ENCODE measurements at regions not wholly inside any gene's neighbourhood (a gene's known extent, or its start where the extent isn't known, plus 50 kb on each side); places are given as distances from the start of the nearest gene placed in this dataset.

DNA sequence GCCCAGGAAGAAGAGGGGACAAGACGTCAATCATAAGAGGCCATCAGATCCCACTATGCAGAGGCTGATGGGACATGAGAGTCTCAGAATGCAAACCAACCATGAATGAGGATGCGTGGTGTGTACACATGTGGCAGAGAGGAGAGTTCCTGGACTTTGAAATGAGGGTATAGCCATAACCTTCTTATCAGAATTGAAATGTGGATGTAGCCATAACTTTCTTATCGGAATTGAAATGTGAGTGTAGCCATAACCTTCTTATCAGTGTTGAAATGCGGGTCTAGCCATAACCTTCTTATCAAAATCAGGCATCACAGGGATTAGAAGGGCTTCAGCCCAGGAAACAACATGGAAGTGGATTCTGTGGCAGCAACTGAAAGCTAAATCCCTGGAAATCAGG is 415.5 kb upstream of the FAT1 start:
- TF ChIP-seq POLR2A (IDR thresholded peaks at IDR 0.05): no peak
- no peak for TF ChIP-seq CTCF (IDR thresholded peaks at IDR 0.05)
- TF ChIP-seq POLR2AphosphoS5 (IDR thresholded peaks at IDR 0.05): no peak
